ENCODE measurements at regions not wholly inside any gene's neighbourhood (a gene's known extent, or its start where the extent isn't known, plus 50 kb on each side); places are given as distances from the start of the nearest gene placed in this dataset.

DNA sequence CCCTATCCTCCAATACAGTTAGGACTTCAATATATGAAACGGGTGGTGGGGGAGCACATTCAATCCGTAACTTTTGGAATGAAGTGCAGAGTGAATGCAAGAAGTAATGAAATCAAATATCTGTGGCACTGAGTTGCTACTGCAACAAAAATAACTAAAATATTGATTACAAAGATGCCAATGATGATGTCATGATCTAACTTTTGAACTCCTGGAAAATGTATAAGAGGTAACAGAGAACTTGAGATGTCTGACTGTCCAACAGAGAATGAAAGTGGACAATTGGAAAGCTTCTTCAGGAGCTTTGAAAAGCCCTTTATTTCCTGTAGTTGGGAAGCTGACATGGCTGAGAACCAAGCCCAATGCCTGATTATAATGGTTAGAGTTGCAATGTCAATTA is 279.9 kb downstream of the ZBBX start:
- no peaks in the 10 kb centered on the region for H3K9me3 Mint-ChIP-seq (ENCODE audit: unreplicated experiment)
- peaks cover 9% of the 10 kb centered on the region for H3K4me1 Mint-ChIP-seq (ENCODE audit: unreplicated experiment)
- peaks cover 2% of the 10 kb centered on the region for H3K27me3 Mint-ChIP-seq (ENCODE audit: unreplicated experiment)
- H3K27ac Mint-ChIP-seq (ENCODE audit: unreplicated experiment), result no peak overlapping the region
- H3K4me3 Mint-ChIP-seq (ENCODE audit: unreplicated experiment), result no peak overlapping the region
- DNase-seq (ENCODE audit: low spot score), result no peak
- TF ChIP-seq, protein P1, sequence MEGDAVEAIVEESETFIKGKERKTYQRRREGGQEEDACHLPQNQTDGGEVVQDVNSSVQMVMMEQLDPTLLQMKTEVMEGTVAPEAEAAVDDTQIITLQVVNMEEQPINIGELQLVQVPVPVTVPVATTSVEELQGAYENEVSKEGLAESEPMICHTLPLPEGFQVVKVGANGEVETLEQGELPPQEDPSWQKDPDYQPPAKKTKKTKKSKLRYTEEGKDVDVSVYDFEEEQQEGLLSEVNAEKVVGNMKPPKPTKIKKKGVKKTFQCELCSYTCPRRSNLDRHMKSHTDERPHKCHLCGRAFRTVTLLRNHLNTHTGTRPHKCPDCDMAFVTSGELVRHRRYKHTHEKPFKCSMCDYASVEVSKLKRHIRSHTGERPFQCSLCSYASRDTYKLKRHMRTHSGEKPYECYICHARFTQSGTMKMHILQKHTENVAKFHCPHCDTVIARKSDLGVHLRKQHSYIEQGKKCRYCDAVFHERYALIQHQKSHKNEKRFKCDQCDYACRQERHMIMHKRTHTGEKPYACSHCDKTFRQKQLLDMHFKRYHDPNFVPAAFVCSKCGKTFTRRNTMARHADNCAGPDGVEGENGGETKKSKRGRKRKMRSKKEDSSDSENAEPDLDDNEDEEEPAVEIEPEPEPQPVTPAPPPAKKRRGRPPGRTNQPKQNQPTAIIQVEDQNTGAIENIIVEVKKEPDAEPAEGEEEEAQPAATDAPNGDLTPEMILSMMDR (IDR thresholded peaks at IDR 0.05; ENCODE audit: unreplicated experiment), result no peak
- no peaks in the 10 kb centered on the region for H3K36me3 Mint-ChIP-seq (ENCODE audit: low read depth, unreplicated experiment)

DNA sequence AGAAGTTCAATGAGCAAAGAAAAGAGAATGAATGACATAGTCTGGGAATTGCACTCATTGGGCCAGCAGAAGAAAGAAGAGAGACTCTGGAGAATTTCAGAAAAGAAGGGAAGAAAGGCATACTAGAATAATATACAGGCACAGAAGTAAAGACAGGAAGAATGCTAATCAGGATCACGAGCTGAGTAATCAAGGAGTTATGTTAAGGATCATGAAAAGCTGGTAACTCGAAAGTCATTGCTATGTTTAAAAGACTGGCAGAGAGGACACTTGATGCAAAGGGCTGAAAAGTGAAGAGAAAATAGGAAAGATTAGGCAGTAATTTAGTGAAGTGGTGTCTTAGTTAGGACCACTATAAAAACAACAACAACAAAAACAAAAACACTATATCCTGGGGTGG is 284.1 kb downstream of the ZBBX start:
- Mint-ChIP-seq H3K27me3 (ENCODE audit: unreplicated experiment) (no peaks in the 10 kb centered on the region), H3K27ac (ENCODE audit: unreplicated experiment) (no peak overlapping the region), H3K36me3 (ENCODE audit: low read depth, unreplicated experiment) (no peaks in the 10 kb centered on the region), H3K4me3 (ENCODE audit: unreplicated experiment) (no peak overlapping the region), H3K9me3 (ENCODE audit: unreplicated experiment) (no peaks in the 10 kb centered on the region), H3K4me1 (ENCODE audit: unreplicated experiment) (peaks cover 14% of the 10 kb centered on the region)
- TF ChIP-seq, protein P1 (IDR thresholded peaks at IDR 0.05; ENCODE audit: unreplicated experiment), result no peak
- DNase-seq (ENCODE audit: low spot score), result no peak

DNA sequence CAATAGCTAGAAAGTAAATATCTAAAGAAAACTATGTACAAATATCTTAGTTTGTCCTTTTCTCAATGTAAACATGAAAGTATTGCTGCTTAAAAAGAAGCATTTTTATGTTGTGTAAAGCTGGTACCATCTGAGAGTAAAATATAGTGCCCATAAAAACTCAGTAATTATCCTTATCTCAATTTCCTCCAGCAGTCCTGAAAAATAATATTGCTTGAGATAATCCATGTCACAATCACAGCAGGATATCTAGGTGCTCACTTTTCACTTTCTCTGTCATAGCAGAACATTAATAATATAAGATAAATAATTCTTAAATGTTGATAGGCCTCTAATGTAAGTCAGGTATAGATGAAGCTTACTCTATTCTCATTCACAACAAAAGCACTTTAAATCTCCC is 285.5 kb downstream of the ZBBX start:
- peaks cover 14% of the 10 kb centered on the region for H3K4me1 Mint-ChIP-seq (ENCODE audit: unreplicated experiment)
- no peaks in the 10 kb centered on the region for H3K36me3 Mint-ChIP-seq (ENCODE audit: low read depth, unreplicated experiment)
- no peaks in the 10 kb centered on the region for H3K9me3 Mint-ChIP-seq (ENCODE audit: unreplicated experiment)
- no peak for DNase-seq (ENCODE audit: low spot score)
- no peak overlapping the region for H3K27ac Mint-ChIP-seq (ENCODE audit: unreplicated experiment)
- H3K27me3 Mint-ChIP-seq (ENCODE audit: unreplicated experiment), result no peaks in the 10 kb centered on the region
- no peak overlapping the region for H3K4me3 Mint-ChIP-seq (ENCODE audit: unreplicated experiment)
- TF ChIP-seq, protein P1 (IDR thresholded peaks at IDR 0.05; ENCODE audit: unreplicated experiment), result no peak

DNA sequence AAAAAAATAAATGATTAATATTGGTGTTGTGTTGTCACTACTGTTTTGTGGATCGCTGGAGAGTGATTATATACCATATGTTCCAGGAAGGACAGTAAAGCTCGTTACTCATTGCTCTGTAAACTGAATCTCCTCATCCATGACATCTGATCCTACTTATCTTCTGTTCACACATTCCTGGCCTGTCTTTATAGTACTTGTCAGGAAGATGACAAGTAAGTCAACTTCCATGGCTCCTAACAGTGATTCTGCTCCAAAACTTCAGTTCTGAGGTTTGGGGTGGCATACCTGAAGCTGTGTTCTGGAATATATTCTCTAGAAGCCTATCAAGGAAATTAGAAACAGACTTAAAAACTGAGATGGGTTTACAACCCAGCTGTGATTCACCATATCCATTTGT is 288.9 kb downstream of the ZBBX start:
- TF ChIP-seq, protein P1 (IDR thresholded peaks at IDR 0.05; ENCODE audit: unreplicated experiment), result no peak
- Mint-ChIP-seq H3K9me3 (ENCODE audit: unreplicated experiment) (no peaks in the 10 kb centered on the region), H3K4me1 (ENCODE audit: unreplicated experiment) (peaks cover 9% of the 10 kb centered on the region), H3K27ac (ENCODE audit: unreplicated experiment) (no peak overlapping the region), H3K4me3 (ENCODE audit: unreplicated experiment) (no peak overlapping the region), H3K27me3 (ENCODE audit: unreplicated experiment) (no peaks in the 10 kb centered on the region), H3K36me3 (ENCODE audit: low read depth, unreplicated experiment) (no peaks in the 10 kb centered on the region)
- no peak for DNase-seq (ENCODE audit: low spot score)

DNA sequence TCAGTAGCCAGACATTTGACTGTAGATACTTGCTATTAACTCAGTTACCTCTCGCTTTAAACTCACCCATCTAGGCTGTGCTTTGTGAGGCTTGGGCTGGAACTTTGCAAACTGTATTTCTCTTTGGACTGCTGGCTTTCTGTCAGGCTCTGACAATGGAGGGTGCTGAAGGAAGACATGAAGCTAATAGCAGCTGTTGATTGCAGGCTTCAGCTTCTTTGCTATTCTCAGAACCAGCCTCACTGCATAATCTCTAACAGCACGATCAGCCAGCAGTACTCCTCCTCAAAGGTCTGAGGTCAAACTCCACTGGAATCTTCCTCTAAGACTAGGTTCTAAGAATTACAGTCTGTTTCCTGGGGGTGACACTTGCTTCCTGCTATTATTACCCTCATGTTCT is 295.6 kb downstream of the ZBBX start:
- Mint-ChIP-seq H3K27ac (ENCODE audit: unreplicated experiment) (no peak overlapping the region), H3K27me3 (ENCODE audit: unreplicated experiment) (peaks cover 1% of the 10 kb centered on the region), H3K4me3 (ENCODE audit: unreplicated experiment) (no peak overlapping the region), H3K9me3 (ENCODE audit: unreplicated experiment) (no peaks in the 10 kb centered on the region), H3K4me1 (ENCODE audit: unreplicated experiment) (peaks cover 12% of the 10 kb centered on the region), H3K36me3 (ENCODE audit: low read depth, unreplicated experiment) (no peaks in the 10 kb centered on the region)
- no peak for DNase-seq (ENCODE audit: low spot score)
- TF ChIP-seq, protein P1 (IDR thresholded peaks at IDR 0.05; ENCODE audit: unreplicated experiment), result no peak

Data from endothelial cell (in vitro differentiated cells).